WERI-Rb-1 (cell line): ENCODE measurements at regions not wholly inside any gene's neighbourhood (a gene's known extent, or its start where the extent isn't known, plus 50 kb on each side); places are given as distances from the start of the nearest gene placed in this dataset.

Experiments used
- DNase-seq: peaks from one replicate; pipeline ENCODE4 v3.0.0-alpha.2; 2020
- H3K27ac ChIP-seq: fragments of 250-450 bp; sonication (Bioruptor Pico); 2 replicates; pipeline ENCODE4 v1.5.1; 2020; ENCODE audit warnings: mild to moderate bottlenecking, moderate library complexity
- H3K27me3 ChIP-seq: fragments of 250-450 bp; sonication (Bioruptor Pico); 2 replicates; pipeline ENCODE4 v1.5.1; 2021; ENCODE audit warnings: mild to moderate bottlenecking, low read depth, moderate library complexity; ENCODE audit not compliant: insufficient read depth, severe bottlenecking
- H3K36me3 ChIP-seq: fragments of 250-450 bp; sonication (Bioruptor Pico); 2 replicates; pipeline ENCODE4 v1.5.1; 2020; ENCODE audit warnings: mild to moderate bottlenecking, moderate library complexity
- H3K4me3 ChIP-seq: 2 replicates; pipeline ENCODE4 v1.5.1; 2011; ENCODE audit warnings: low read depth, mild to moderate bottlenecking, control low read depth, low read length
- H3K9me3 ChIP-seq: fragments of 250-450 bp; sonication (Bioruptor Pico); 2 replicates; pipeline ENCODE4 v1.5.1; 2021; ENCODE audit warnings: mild to moderate bottlenecking, moderate library complexity; ENCODE audit not compliant: severe bottlenecking
- TF ChIP-seq, protein P1 (sequence below): IDR thresholded peaks from 2 replicates; pipeline ENCODE4 v1.5.1; 2011; ENCODE audit warnings: low read depth, mild to moderate bottlenecking, control low read depth, inconsistent platforms, low read length

DNA sequence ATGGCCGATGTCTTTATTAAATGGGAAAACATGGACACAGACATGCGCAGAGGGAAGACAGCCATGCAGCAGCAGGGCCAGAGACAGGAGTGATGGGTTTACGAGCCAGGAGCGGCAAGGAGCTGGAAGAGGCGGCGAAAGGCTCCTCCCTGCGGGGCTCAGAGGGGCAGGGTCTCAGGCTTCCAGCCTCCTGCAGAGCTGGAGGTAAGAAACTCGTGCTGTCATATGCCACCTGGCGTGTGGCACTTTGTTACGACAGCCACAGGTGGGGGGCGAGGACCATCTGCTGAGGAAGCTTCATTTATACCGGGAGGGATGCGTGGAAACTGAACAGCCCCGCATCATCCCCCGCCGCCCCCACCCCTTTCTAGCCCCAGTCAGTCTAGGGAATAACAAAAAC, 52.0 kb upstream of the SPACA7 start:
- Histone ChIP-seq H3K27me3 (peaks cover 100% of the 10 kb centered on the region), H3K4me3 (no peak overlapping the region), H3K27ac (no peak overlapping the region), H3K9me3 (no peaks in the 10 kb centered on the region), H3K36me3 (no peaks in the 10 kb centered on the region)
- TF ChIP-seq, protein P1, sequence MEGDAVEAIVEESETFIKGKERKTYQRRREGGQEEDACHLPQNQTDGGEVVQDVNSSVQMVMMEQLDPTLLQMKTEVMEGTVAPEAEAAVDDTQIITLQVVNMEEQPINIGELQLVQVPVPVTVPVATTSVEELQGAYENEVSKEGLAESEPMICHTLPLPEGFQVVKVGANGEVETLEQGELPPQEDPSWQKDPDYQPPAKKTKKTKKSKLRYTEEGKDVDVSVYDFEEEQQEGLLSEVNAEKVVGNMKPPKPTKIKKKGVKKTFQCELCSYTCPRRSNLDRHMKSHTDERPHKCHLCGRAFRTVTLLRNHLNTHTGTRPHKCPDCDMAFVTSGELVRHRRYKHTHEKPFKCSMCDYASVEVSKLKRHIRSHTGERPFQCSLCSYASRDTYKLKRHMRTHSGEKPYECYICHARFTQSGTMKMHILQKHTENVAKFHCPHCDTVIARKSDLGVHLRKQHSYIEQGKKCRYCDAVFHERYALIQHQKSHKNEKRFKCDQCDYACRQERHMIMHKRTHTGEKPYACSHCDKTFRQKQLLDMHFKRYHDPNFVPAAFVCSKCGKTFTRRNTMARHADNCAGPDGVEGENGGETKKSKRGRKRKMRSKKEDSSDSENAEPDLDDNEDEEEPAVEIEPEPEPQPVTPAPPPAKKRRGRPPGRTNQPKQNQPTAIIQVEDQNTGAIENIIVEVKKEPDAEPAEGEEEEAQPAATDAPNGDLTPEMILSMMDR = no peak
- DNase-seq = no peak

- no peak for DNase-seq
- no peaks in the 10 kb centered on the region for H3K36me3 ChIP-seq
- no peaks in the 10 kb centered on the region for H3K9me3 ChIP-seq
- TF ChIP-seq, protein P1 = no peak
- peaks cover 98% of the 10 kb centered on the region for H3K27me3 ChIP-seq
- H3K27ac ChIP-seq = no peak overlapping the region
- no peak overlapping the region for H3K4me3 ChIP-seq
Observed at GRCh38 chr13:112325142-112325808, 50.9 kb upstream of the SPACA7 start.

DNA sequence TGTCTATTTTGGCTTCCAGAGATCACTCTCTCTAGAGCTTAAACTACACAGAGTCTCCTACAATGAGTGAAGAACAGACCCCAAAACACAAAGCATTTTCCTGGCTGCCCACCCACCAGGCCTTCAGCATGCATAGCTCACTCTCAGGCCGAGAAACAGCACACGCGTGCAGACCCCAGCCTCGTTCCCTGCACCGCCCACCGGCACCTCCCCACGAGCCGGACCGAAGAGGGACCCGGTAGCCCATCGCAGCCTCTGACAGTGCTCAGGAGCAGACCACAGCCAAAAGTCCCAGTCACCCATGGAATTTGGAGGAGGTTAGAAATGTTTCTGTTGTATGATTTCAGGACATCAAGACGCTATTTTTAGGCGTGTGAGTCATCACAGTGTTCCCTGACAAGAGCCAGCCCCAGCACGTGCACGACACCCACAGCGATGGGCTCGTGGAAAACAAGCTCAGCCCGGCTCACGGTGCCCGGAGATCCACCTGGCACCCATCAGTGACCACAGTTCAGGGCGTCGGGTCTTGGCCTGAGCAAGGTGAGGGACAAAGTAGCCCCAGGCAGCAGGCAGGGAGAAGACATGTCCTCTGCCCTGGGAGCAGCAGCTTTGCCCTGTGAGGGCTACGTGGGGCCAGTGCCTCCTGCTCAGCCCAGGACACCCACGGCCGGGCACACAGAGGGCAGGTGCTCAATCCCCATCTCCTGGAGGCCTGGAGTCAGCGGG, 50.1 kb upstream of the SPACA7 start:
- no peak overlapping the region for H3K27ac ChIP-seq
- H3K36me3 ChIP-seq = no peaks in the 10 kb centered on the region
- TF ChIP-seq, protein P1 = no peak
- no peak overlapping the region for H3K4me3 ChIP-seq
- no peak for DNase-seq
- H3K27me3 ChIP-seq = peaks cover 98% of the 10 kb centered on the region
- peaks cover 6% of the 10 kb centered on the region for H3K9me3 ChIP-seq
